Mesenchymal stem cell (in vitro differentiated cells and primary cell): ENCODE measurements at regions not wholly inside any gene's neighbourhood (a gene's known extent, or its start where the extent isn't known, plus 50 kb on each side); places are given as distances from the start of the nearest gene placed in this dataset.
"Not testable (repeated sequence)": the region's sequence is repeated elsewhere in the genome, so short reads cannot be mapped to it uniquely, and the experiment has no call there.

ENCODE experiments used
- DNase-seq: peaks from one replicate; pipeline ENCODE4 v3.0.0-alpha.2; 2013
- H2AFZ ChIP-seq: one replicate; pipeline ENCODE4 v1.6.1; 2013; ENCODE audit warnings: low read depth, mild to moderate bottlenecking, control low read depth, inconsistent platforms, low read length, moderate library complexity
- H2AK5ac ChIP-seq: 2 replicates; pipeline ENCODE4 v1.6.1; 2013; ENCODE audit warnings: low read length, moderate library complexity, mild to moderate bottlenecking, inconsistent platforms; ENCODE audit not compliant: severe bottlenecking
- H2BK120ac ChIP-seq: one replicate; pipeline ENCODE4 v1.6.1; 2013; ENCODE audit warnings: low read depth, mild to moderate bottlenecking, inconsistent platforms, low read length, moderate library complexity
- H2BK12ac ChIP-seq, 2 experiments: one replicate each; pipeline ENCODE4 v1.6.1; 2013; ENCODE audit warnings: inconsistent platforms in 2 of 2, low read length in 2 of 2, mild to moderate bottlenecking in 2 of 2, moderate library complexity in 2 of 2, control low read depth in 1 of 2
- H2BK15ac ChIP-seq: one replicate; pipeline ENCODE4 v1.6.1; 2013; ENCODE audit warnings: mild to moderate bottlenecking, low read depth, inconsistent platforms; ENCODE audit not compliant: poor library complexity, severe bottlenecking
- H2BK5ac ChIP-seq: 2 replicates; pipeline ENCODE4 v1.6.1; 2013; ENCODE audit warnings: low read depth, mild to moderate bottlenecking, low read length, control low read depth, inconsistent platforms; ENCODE audit not compliant: poor library complexity, severe bottlenecking
- H3K14ac ChIP-seq, 2 experiments: one replicate each; pipeline ENCODE4 v1.6.1; 2013; ENCODE audit warnings: inconsistent platforms in 2 of 2, low read length in 2 of 2, control low read depth in 1 of 2, mild to moderate bottlenecking in 1 of 2, moderate library complexity in 1 of 2
- H3K18ac ChIP-seq, 2 experiments: one replicate each; pipeline ENCODE4 v1.6.1; 2013; ENCODE audit warnings: inconsistent platforms in 2 of 2, low read length in 2 of 2, control low read depth in 1 of 2, low read depth in 1 of 2, mild to moderate bottlenecking in 1 of 2
- H3K23ac ChIP-seq, 2 experiments: one replicate each; pipeline ENCODE4 v1.6.1; 2013; ENCODE audit warnings: inconsistent platforms in 2 of 2, low read length in 2 of 2, mild to moderate bottlenecking in 2 of 2, moderate library complexity in 2 of 2, control low read depth in 1 of 2
- H3K27ac ChIP-seq: 2 replicates; pipeline ENCODE4 v1.5.1; 2013; ENCODE audit warnings: mild to moderate bottlenecking, moderate library complexity, low read length, control low read depth, inconsistent platforms; ENCODE audit not compliant: poor library complexity, severe bottlenecking
- H3K27me3 ChIP-seq, 2 experiments: 2 replicates each; pipeline versions ENCODE4 v1.6.1 to v1.7.0; 2013; ENCODE audit warnings: low read length in 2 of 2, mild to moderate bottlenecking in 2 of 2, moderate library complexity in 2 of 2, control low read depth in 1 of 2, inconsistent platforms in 1 of 2; ENCODE audit not compliant: control insufficient read depth in 1 of 2, insufficient read depth in 1 of 2
- H3K36me3 ChIP-seq, 2 experiments: 2 replicates each; pipeline versions ENCODE4 v1.6.1 to v1.7.0; 2013; ENCODE audit warnings: low read length in 2 of 2, control low read depth in 1 of 2, inconsistent platforms in 1 of 2, low read depth in 1 of 2, mild to moderate bottlenecking in 1 of 2; ENCODE audit not compliant: insufficient read depth in 2 of 2, control insufficient read depth in 1 of 2
- H3K4ac ChIP-seq, 2 experiments: one replicate each; pipeline ENCODE4 v1.6.1; 2013; ENCODE audit warnings: inconsistent platforms in 2 of 2, low read length in 2 of 2, mild to moderate bottlenecking in 2 of 2, moderate library complexity in 2 of 2, control low read depth in 1 of 2, low read depth in 1 of 2
- H3K4me1 ChIP-seq: 2 replicates; pipeline ENCODE4 v1.6.1; 2013; ENCODE audit warnings: low read depth, low read length, control low read depth; ENCODE audit not compliant: control insufficient read depth, insufficient read depth
- H3K4me2 ChIP-seq: 2 replicates; pipeline ENCODE4 v1.6.1; 2013; ENCODE audit warnings: low read length, mild to moderate bottlenecking, inconsistent platforms; ENCODE audit not compliant: poor library complexity, severe bottlenecking
- H3K4me3 ChIP-seq, 2 experiments: 2 replicates each; pipeline versions ENCODE4 v1.5.1 to v1.7.0; 2013; ENCODE audit warnings: low read length in 2 of 2, mild to moderate bottlenecking in 2 of 2, control low read depth in 1 of 2, low read depth in 1 of 2; ENCODE audit not compliant: insufficient read depth in 1 of 2
- H3K79me1 ChIP-seq: replicated peaks from 2 replicates; pipeline ENCODE4 v1.6.1; 2013; ENCODE audit warnings: mild to moderate bottlenecking, control low read depth, low read length, inconsistent platforms; ENCODE audit not compliant: poor library complexity, severe bottlenecking
- H3K9ac ChIP-seq: 2 replicates; pipeline ENCODE4 v1.7.0; 2013; ENCODE audit warnings: mild to moderate bottlenecking, low read length, moderate library complexity
- H3K9me3 ChIP-seq: 2 replicates; pipeline ENCODE4 v1.7.0; 2013; ENCODE audit warnings: mild to moderate bottlenecking, low read length; ENCODE audit not compliant: control insufficient read depth
- H4K8ac ChIP-seq: one replicate; pipeline ENCODE4 v1.6.1; 2013; ENCODE audit warnings: inconsistent platforms, mild to moderate bottlenecking, low read length, moderate library complexity
- H4K91ac ChIP-seq: one replicate; pipeline ENCODE4 v1.6.1; 2013; ENCODE audit warnings: mild to moderate bottlenecking, low read length, inconsistent platforms
- WGBS: methylation state at CpG from one replicate; pipeline ENCODE4 v1.1.7; 2013; ENCODE audit warnings: mixed read lengths; 5-methylcytosine and 5-hydroxymethylcytosine counted together

- not testable (repeated sequence) for H2BK12ac ChIP-seq, H3K14ac ChIP-seq
Observed at GRCh38 chr7:133177476-133177875, 75.4 kb upstream of the EXOC4 start.

DNA sequence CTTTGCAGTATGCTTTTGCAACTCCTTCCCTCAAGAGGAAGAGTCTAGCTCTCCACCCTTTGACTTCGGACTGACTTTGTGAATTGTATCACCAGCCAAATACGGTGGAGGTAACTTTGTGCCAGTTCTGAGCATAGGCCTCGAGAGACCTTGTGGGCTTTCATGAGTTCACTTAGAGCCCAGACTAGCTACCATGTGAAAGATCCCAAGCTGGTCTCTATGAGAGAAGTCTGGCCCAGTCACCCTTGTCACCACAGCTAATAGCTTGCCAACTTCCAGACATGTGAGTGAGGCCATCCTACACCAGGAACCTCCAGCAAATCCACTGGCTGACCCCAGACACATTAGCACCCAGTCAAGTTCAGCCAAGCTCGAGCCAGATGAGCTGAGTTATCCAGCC lies 72.2 kb upstream of the EXOC4 start:
- Histone ChIP-seq H3K18ac (no peak overlapping the region), H2BK120ac (no peak overlapping the region), H3K4me3 (no peak overlapping the region), H3K14ac (no peak overlapping the region), H3K4me2 (no peak overlapping the region), H3K36me3 (no peaks in the 10 kb centered on the region), H3K4me1 (no peaks in the 10 kb centered on the region), H3K23ac (no peak overlapping the region), H3K4ac (no peak overlapping the region), H2AK5ac (no peak overlapping the region), H3K79me1 (no peaks in the 10 kb centered on the region), H2AFZ (no peak overlapping the region), H2BK5ac (no peak overlapping the region), H3K27me3 (peaks cover 0 to 3% of the 10 kb centered on the region in 2 experiments), H4K91ac (no peak overlapping the region), H3K9ac (no peak overlapping the region), H3K27ac (no peak overlapping the region), H2BK12ac (no peak overlapping the region), H4K8ac (no peak overlapping the region), H2BK15ac (no peak overlapping the region), H3K9me3 (no peaks in the 10 kb centered on the region)
- no peak for DNase-seq
- WGBS, result 79% methylated on average over 3 of the region's 4 CpGs

More at GRCh38 chr7:133177476-133177875, 75.4 kb upstream of the EXOC4 start:
- WGBS, result 90% methylated on average over 22 of the region's 24 CpGs
- H3K4ac ChIP-seq, H2BK15ac ChIP-seq, H4K8ac ChIP-seq, H3K18ac ChIP-seq, H3K4me3 ChIP-seq, H4K91ac ChIP-seq, H2AK5ac ChIP-seq, H2AFZ ChIP-seq, DNase-seq, H3K27ac ChIP-seq, H3K4me1 ChIP-seq, H3K9me3 ChIP-seq, H2BK120ac ChIP-seq, H3K79me1 ChIP-seq, H3K4me2 ChIP-seq, H2BK5ac ChIP-seq, H3K23ac ChIP-seq, H3K36me3 ChIP-seq, H3K9ac ChIP-seq: not testable (repeated sequence)
- H3K27me3 ChIP-seq, result peaks cover 0 to 17% of the 10 kb centered on the region in 2 experiments

GRCh38 chr7:133183042-133183794 lies 69.7 kb upstream of the EXOC4 start:
- no peak overlapping the region for H3K18ac ChIP-seq
- H2BK12ac ChIP-seq, result no peak overlapping the region
- H2AK5ac ChIP-seq, result no peak overlapping the region
- no peak overlapping the region for H3K4me2 ChIP-seq
- no peak overlapping the region for H2BK5ac ChIP-seq
- no peaks in the 10 kb centered on the region for H3K4me1 ChIP-seq
- DNase-seq, result no peak
- no peak overlapping the region for H3K4ac ChIP-seq
- no peaks in the 10 kb centered on the region for H3K79me1 ChIP-seq
- H3K14ac ChIP-seq, result no peak overlapping the region
- WGBS, result 96% methylated on average over 10 of the region's 10 CpGs
- H3K27me3 ChIP-seq, result peaks cover 0 to 6% of the 10 kb centered on the region in 2 experiments
- no peak overlapping the region for H4K8ac ChIP-seq
- H3K9ac ChIP-seq, result no peak overlapping the region
- H3K23ac ChIP-seq, result no peak overlapping the region
- no peak overlapping the region for H3K4me3 ChIP-seq
- H4K91ac ChIP-seq, result no peak overlapping the region
- H3K27ac ChIP-seq, result no peak overlapping the region
- no peaks in the 10 kb centered on the region for H3K36me3 ChIP-seq
- no peaks in the 10 kb centered on the region for H3K9me3 ChIP-seq
- no peak overlapping the region for H2BK120ac ChIP-seq
- no peak overlapping the region for H2AFZ ChIP-seq
- no peak overlapping the region for H2BK15ac ChIP-seq

GRCh38 chr7:133183969-133184368 lies 68.9 kb upstream of the EXOC4 start:
- Histone ChIP-seq H3K79me1 (no peaks in the 10 kb centered on the region), H2BK120ac (no peak overlapping the region)

More at GRCh38 chr7:133183969-133184368, 68.9 kb upstream of the EXOC4 start:
- H3K27ac ChIP-seq, result no peak overlapping the region
- H3K14ac ChIP-seq, result no peak overlapping the region
- WGBS, result 54% methylated on average over 1 of the region's 2 CpGs
- no peak overlapping the region for H2AFZ ChIP-seq
- H3K9ac ChIP-seq, result no peak overlapping the region
- H2BK5ac ChIP-seq, result no peak overlapping the region
- H2AK5ac ChIP-seq, result no peak overlapping the region
- H2BK15ac ChIP-seq, result no peak overlapping the region
- no peak overlapping the region for H3K4ac ChIP-seq
- H3K9me3 ChIP-seq, result no peaks in the 10 kb centered on the region
- no peak overlapping the region for H4K91ac ChIP-seq
- H3K27me3 ChIP-seq, result peaks cover 0 to 6% of the 10 kb centered on the region in 2 experiments
- no peak overlapping the region for H3K4me2 ChIP-seq
- no peak overlapping the region for H2BK12ac ChIP-seq
- no peak overlapping the region for H3K18ac ChIP-seq
- H3K4me1 ChIP-seq, result no peaks in the 10 kb centered on the region
- DNase-seq, result no peak
- no peak overlapping the region for H3K4me3 ChIP-seq
- H4K8ac ChIP-seq, result no peak overlapping the region
- no peaks in the 10 kb centered on the region for H3K36me3 ChIP-seq
- H3K23ac ChIP-seq, result no peak overlapping the region
